Right cardiac atrium (tissue), 5 donors: ENCODE measurements at regions not wholly inside any gene's neighbourhood (a gene's known extent, or its start where the extent isn't known, plus 50 kb on each side); places are given as distances from the start of the nearest gene placed in this dataset.
"Not testable (repeated sequence)": the region's sequence is repeated elsewhere in the genome, so short reads cannot be mapped to it uniquely, and the experiment has no call there.

Experiments
- ATAC-seq, 2 donors: fragments of 200-7000 bp; cut with Tn5 transposase; one replicate each; pipeline versions ENCODE4 v1.8.0 to v1.9.1; 2020; ENCODE audit warnings: moderate library complexity in 2 of 2, mild to moderate bottlenecking in 1 of 2
- DNase-seq, 3 donors: peaks; one replicate each; pipeline ENCODE4 v3.0.0-alpha.2; 2020
- H3K27ac ChIP-seq: one replicate; pipeline ENCODE4 v1.5.1; 2013; ENCODE audit warnings: mild to moderate bottlenecking, low read length, control low read depth, moderate library complexity
- H3K27me3 ChIP-seq: one replicate; pipeline ENCODE4 v1.6.1; 2013; ENCODE audit not compliant: control insufficient read depth, insufficient read depth
- H3K4me1 ChIP-seq: one replicate; pipeline ENCODE4 v1.6.1; 2013; ENCODE audit warnings: low read length; ENCODE audit not compliant: control insufficient read depth, insufficient read depth
- H3K4me3 ChIP-seq: one replicate; pipeline ENCODE4 v1.5.1; 2013; ENCODE audit warnings: low read length, control low read depth
- H3K9me3 ChIP-seq: one replicate; pipeline ENCODE4 v1.6.1; 2013; ENCODE audit warnings: low read length; ENCODE audit not compliant: control insufficient read depth
- WGBS: extraction: QIAGEN DNeasy Blood & Tissue Kit; methylation state at CpG from one replicate; pipeline ENCODE4 v1.1.7; 2013; 5-methylcytosine and 5-hydroxymethylcytosine counted together
- intact Hi-C, 4 donors: fragments of 100-400 bp; cut with DNase I; formaldehyde crosslinking; loops; one replicate each; pipeline versions ENCODE4 v1.11.0 to v1.14.0; 2022 to 2023
- donor health status: healthy with polysubstance abuse.
- donor health status: DM: no; HTN: yes; CAD: no.
- donor health status: DM: no; HTN: no; CAD: no.
- donor health status: DM: no; HTN: yes; CAD: no; lungs with severe emphysema.
- donor health status: DM: yes; HTN: yes; CAD: no.

DNA sequence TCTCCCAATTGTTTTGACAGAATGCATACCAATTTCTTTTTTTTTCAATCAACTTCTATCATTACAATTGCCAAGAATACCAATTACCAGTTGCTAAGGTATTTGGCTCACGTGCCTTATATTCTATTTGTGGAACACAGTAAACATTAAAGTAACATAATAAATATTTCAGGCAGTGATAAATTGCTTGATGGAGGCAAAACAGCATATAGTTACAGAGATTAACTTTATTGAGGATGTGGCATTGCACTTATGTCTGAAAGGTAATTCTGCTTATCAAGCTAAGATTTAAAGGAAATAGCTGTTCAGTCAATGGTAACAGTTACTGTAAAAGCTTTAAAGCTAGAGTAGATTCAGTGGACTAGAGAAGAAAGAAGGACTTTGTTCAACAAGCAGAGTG is 1107.8 kb downstream of the FSCB start:
- Histone ChIP-seq H3K9me3 (no peaks in the 10 kb centered on the region), H3K4me3 (no peak overlapping the region), H3K27ac (no peak overlapping the region), H3K4me1 (no peaks in the 10 kb centered on the region), H3K27me3 (no peaks in the 10 kb centered on the region)
- no peak for ATAC-seq
- WGBS, result 44% methylated on average over 1 of the region's 1 CpG
- DNase-seq, result no peak
- intact Hi-C loops, result no loop called here

DNA sequence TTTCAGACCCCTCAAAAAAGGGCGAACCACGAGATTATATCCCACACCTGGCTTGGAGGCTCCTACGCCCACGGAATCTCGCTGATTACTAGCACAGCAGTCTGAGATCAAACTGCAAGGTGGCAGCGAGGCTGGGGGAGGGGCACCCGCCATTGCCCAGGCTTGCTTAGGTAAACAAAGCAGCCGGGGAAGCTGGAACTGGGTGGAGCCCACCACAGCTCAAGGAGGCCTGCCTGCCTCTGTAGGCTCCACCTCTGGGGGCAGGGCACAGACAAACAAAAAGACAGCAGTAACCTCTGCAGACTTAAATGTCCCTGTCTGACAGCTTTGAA is 1136.6 kb downstream of the FSCB start:
- WGBS, result 92% methylated on average over 8 of the region's 8 CpGs
- intact Hi-C loops, H3K4me3 ChIP-seq, H3K4me1 ChIP-seq, H3K27ac ChIP-seq, H3K9me3 ChIP-seq, ATAC-seq, H3K27me3 ChIP-seq, DNase-seq: not testable (repeated sequence)

DNA sequence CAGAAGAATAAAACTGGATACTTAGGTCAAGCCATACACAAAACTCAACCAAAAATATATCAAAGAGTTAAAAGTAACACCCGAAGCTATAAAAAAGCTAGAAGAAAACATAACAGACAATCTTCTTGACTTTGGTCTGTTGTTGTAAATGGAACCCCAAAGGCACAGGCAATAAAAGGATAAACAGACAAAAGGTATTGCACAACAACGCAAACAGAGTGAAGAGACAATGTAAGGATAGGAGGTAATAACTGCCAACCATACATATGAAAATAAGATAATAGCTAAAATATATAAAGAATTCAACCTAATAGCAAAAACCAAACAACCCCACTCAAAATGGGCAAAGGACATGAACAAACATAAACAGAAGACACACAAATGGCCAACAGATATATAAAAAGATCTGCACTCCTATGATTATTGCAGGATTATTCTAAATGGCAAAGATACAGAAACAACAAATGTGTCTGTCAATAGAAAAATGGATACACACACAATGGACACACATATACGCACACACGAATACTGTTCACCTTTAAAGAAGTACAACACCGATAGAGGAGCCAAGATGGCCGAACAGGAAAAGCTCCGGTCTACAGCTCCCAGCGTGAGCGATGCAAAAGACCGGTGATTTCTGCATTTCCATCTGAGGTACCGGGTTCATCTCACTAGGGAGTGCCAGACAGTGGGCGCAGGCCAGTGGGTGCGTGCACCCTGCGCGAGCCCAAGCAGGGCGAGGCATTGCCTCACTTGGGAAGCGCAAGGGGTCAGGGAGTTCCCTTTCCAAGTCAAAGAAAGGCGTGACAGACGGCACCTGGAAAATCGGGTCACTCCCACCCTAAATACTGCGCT is 1137.1 kb downstream of the FSCB start:
- Histone ChIP-seq H3K27ac (no peak overlapping the region), H3K4me1 (no peaks in the 10 kb centered on the region), H3K27me3 (no peaks in the 10 kb centered on the region), H3K9me3 (no peaks in the 10 kb centered on the region), H3K4me3 (no peak overlapping the region)
- WGBS, result 92% methylated on average over 21 of the region's 21 CpGs
- ATAC-seq (no peak), DNase-seq (no peak)
- intact Hi-C loops, result no loop called here

DNA sequence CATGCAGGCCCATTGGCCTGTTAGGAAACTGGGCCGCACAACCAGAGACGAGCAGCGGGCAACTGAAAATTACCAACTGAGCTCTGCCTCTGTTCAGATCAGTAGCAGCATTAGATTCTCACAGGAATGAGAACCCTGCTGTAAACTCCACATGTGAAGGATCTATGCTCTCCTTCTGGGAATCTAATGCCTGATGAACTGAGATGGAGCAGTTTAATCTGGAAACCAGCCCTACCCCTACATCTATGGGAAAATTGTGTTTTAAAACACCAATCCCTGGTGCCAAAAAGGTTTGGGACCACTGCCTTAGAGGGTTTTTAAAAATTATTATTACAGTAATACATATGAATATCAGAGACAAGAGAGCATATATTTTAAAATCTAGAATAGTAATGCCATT is 1144.5 kb downstream of the FSCB start:
- DNase-seq, result no peak

DNA sequence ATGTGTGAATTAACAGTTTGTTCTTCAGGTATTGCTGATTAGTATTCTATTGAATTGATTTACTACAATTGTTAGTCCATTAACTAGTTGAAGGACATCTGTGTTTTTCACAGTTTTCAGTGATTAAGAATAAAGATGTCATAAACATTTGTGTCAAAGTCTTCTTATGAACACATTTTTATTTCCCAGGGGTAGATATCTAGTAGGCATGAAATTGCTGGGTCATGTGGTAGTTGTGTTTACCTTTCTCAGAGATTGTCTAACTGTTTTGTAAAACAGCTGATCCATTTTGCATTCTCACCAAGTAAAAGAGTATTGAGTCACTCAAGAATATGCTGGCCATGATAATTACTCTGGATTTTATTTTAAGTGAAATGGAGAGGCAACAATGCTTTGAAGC is 1145.3 kb downstream of the FSCB start:
- Histone ChIP-seq H3K27me3 (no peaks in the 10 kb centered on the region), H3K9me3 (no peaks in the 10 kb centered on the region), H3K4me3 (no peak overlapping the region), H3K27ac (no peak overlapping the region), H3K4me1 (no peaks in the 10 kb centered on the region)
- ATAC-seq (no peak), DNase-seq (no peak)
- intact Hi-C loops, result no loop called here

More for the DNA sequence above, 1144.5 kb downstream of the FSCB start:
- no peaks in the 10 kb centered on the region for H3K27me3 ChIP-seq
- H3K4me1 ChIP-seq, result no peaks in the 10 kb centered on the region
- H3K4me3 ChIP-seq, result no peak overlapping the region
- ATAC-seq, result no peak
- 88% methylated on average over 3 of the region's 3 CpGs for WGBS
- no peak overlapping the region for H3K27ac ChIP-seq
- H3K9me3 ChIP-seq, result no peaks in the 10 kb centered on the region
- intact Hi-C loops, result no loop called here

DNA sequence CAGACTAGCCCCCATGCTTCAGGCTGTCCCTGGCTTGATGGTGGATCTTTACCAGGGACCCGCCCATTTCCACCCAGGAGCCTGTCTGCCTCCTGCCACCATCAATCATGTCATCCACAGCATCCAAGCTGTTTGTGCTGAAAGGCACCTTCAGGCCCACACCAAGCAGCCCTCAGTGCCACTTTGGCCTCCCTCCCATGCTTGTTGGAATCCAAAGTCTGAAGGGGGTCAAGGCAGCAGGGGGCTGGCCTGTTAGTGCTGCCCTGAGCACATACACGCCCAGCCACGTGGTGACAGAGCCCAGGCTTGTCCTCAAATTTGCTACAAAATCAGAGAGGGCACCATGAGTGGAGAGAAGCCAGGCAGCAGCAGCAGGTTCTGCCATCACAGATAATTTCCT is 1146.8 kb downstream of the FSCB start:
- intact Hi-C loops, result no loop called here
- ATAC-seq, result no peak

DNA sequence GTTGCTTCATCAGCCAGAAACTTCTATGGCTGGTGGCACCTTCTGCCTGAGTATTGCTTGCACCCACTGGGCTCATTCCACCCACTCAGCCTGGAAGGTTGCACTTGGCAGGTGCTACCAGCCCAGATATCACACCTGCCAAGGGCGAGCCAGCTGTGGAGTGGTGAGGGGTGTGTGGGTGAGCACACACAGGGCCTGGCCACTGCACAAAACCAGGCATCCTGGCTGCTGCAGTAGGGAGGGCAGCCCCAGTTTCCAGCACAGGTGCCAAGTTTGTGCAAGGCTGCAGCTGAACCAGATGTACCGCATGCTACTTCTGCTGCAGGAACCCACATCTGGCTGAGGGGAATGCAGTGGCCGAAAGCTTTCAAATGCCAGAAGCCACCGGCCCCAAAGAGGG is 1147.8 kb downstream of the FSCB start:
- Histone ChIP-seq H3K9me3 (no peaks in the 10 kb centered on the region), H3K4me1 (no peaks in the 10 kb centered on the region), H3K27me3 (no peaks in the 10 kb centered on the region), H3K27ac (no peak overlapping the region), H3K4me3 (no peak overlapping the region)
- intact Hi-C loops, result no loop called here
- 83% methylated on average over 4 of the region's 4 CpGs for WGBS
- no peak for ATAC-seq
- DNase-seq, result no peak

More for the DNA sequence above, 1146.8 kb downstream of the FSCB start:
- DNase-seq, result no peak
- 55% methylated on average over 3 of the region's 3 CpGs for WGBS
- Histone ChIP-seq H3K27ac (no peak overlapping the region), H3K4me3 (no peak overlapping the region), H3K27me3 (no peaks in the 10 kb centered on the region), H3K9me3 (no peaks in the 10 kb centered on the region), H3K4me1 (no peaks in the 10 kb centered on the region)

DNA sequence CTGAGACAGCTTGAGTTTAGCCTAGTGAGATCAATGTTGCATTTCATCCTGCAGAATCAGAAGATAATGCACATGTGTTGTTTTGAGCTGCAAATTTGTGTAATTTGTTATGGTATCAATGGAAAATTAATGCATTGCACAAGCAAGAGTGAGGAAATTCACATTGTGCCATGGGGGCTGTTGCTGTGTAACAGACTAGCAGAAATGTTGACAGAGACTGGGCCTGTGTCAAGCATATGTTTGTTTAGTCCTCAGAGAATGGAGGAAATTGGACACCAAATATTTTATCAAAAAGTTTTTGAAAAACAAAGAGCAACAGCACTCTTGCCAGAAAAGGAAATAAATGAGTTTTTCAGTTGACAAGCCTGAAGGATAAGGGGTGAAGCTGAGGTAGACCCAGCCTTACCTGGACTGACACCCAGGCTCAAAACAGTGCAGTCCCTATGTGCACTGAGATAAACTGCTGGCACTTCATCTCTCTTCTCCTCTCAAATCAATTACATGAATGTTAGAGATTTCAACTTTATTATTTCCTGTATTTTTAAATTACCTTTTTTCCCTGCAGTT is 1150.0 kb downstream of the FSCB start:
- intact Hi-C loops, result no loop called here
- Histone ChIP-seq H3K4me3 (no peak overlapping the region), H3K9me3 (no peaks in the 10 kb centered on the region), H3K27ac (no peak overlapping the region), H3K27me3 (no peaks in the 10 kb centered on the region), H3K4me1 (no peaks in the 10 kb centered on the region)
- no peak for ATAC-seq
- DNase-seq, result no peak

DNA sequence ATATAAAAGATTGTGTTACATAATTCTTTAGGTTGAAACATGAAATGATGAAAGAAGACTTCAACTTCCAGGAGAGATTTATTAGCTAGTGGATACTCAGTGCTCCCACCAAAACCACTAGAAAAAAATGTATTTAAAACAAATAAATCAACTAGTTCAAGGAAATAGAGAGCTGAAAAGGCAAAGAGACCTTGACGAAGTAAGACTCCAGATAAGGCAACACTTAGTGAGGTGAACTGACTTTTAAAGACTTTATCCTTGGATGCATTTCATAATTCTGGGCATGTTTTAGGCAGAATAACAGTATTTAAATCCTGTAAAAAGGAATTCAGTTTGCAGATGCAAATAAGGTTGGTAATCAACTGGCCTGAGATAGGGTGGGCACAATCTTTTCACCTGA is 1150.7 kb downstream of the FSCB start:
- no peaks in the 10 kb centered on the region for H3K9me3 ChIP-seq
- H3K27me3 ChIP-seq, result no peaks in the 10 kb centered on the region
- no peaks in the 10 kb centered on the region for H3K4me1 ChIP-seq
- DNase-seq (no peak), ATAC-seq (no peak)
- H3K4me3 ChIP-seq, result no peak overlapping the region
- intact Hi-C loops, result no loop called here
- no peak overlapping the region for H3K27ac ChIP-seq
- WGBS, result 74% methylated on average over 1 of the region's 1 CpG

DNA sequence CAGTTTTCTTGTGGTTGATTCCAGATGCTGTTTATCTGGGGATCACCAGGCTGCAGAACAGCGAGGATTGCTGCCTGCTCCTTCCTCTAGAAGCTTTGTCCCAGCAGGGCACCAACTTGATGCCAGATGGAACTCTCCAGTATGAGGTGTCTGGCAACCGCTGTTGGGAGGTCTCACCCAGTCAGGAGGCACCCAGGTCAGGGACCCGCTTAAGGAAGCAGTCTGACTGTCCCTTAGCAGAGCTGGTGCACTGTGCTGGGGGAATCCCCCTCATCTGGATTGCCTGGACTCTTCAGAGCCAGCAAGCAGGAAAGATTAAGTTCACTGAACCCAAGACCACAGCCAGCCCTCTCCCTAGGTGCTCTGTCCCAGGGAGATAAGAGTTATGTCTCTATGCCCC is 1165.2 kb downstream of the FSCB start:
- no peak for DNase-seq
- no peak for ATAC-seq
- intact Hi-C loops, result loop anchor here in 1 of 4 donors (10.0 kb wide), 1 partner anchor 357 kb away; no protein-coding TSS in a partner anchor
- Histone ChIP-seq H3K4me1 (no peaks in the 10 kb centered on the region), H3K27ac (no peak overlapping the region), H3K27me3 (no peaks in the 10 kb centered on the region), H3K4me3 (no peak overlapping the region), H3K9me3 (no peaks in the 10 kb centered on the region)
- 82% methylated on average over 3 of the region's 3 CpGs for WGBS

DNA sequence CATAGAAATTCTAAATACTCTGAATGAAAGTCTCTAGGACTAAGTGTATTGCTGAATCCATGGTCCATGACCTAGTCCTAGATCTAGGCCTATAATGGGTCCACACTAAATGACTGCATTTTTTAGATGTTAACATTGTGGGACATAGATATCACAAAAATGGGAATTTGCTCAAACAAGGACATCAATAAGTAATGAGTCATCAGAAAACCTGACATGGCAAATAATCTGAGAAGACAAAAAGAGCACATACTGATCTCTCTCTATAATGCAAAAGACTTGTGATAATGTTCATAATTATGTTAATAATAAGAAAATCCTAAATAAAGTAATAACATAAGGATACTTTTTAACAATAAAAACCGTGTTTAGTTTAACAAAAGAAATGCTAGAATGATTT is 1168.4 kb downstream of the FSCB start:
- WGBS, result 49% methylated on average over 1 of the region's 1 CpG
- no peak for DNase-seq
- no peaks in the 10 kb centered on the region for H3K27me3 ChIP-seq
- no peaks in the 10 kb centered on the region for H3K4me1 ChIP-seq
- intact Hi-C loops, result no loop called here
- no peaks in the 10 kb centered on the region for H3K9me3 ChIP-seq
- no peak for ATAC-seq
- H3K27ac ChIP-seq, result no peak overlapping the region
- no peak overlapping the region for H3K4me3 ChIP-seq

DNA sequence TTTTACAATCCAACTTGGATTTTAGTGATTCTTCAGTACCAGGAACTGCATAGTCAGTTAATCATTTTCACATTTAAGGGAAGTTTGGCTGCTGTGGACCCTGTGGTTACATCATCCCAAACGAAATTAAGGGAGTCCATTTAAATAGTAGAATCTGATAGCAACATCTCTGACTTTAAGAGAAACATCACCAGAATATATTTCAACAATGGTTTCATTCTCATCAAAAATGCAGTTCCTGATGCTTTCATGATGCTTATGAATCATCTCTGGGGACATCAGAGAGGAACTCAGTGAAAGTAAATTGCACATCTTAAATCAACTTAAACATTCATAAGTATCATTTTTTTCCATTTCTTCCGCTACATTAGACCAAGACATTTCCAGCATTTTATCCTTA is 1170.7 kb downstream of the FSCB start:
- no peak for ATAC-seq
- Histone ChIP-seq H3K4me3 (no peak overlapping the region), H3K4me1 (no peaks in the 10 kb centered on the region), H3K9me3 (no peaks in the 10 kb centered on the region), H3K27me3 (no peaks in the 10 kb centered on the region), H3K27ac (no peak overlapping the region)
- 44% methylated on average over 2 of the region's 2 CpGs for WGBS
- intact Hi-C loops, result no loop called here
- DNase-seq, result no peak
